AG04450 (cell line): ENCODE measurements at regions not wholly inside any gene's neighbourhood (a gene's known extent, or its start where the extent isn't known, plus 50 kb on each side); places are given as distances from the start of the nearest gene placed in this dataset.

Source experiments
- CTCF ChIA-PET: fragments of 300-600, 350-600 bp; formaldehyde crosslinking; extraction: SDS; loops from one replicate; lab custom pipeline; 2022; ENCODE audit warnings: antibody characterized with exemption, inconsistent platforms; lab: Charles Lee
- POLR2A ChIA-PET: fragments of 350-600 bp; formaldehyde crosslinking; extraction: SDS; loops from one replicate; lab custom pipeline; 2021; ENCODE audit warnings: antibody characterized with exemption, inconsistent platforms; lab: Yijun Ruan, JAX
- DNase-seq: peaks from one replicate; pipeline ENCODE4 v3.0.0-alpha.2; 2011; ENCODE audit warnings: low read depth, low spot score
- H3K27ac ChIP-seq: one replicate; pipeline ENCODE4 v1.5.1; 2012; ENCODE audit warnings: low read depth, low read length, control low read depth
- H3K27me3 ChIP-seq: one replicate; pipeline ENCODE4 v1.6.0; 2012; ENCODE audit warnings: low read length; ENCODE audit not compliant: control insufficient read depth, insufficient read depth
- H3K4me3 ChIP-seq: 2 replicates; pipeline ENCODE4 v1.5.1; 2011; ENCODE audit warnings: mild to moderate bottlenecking, low read depth, low read length, control low read depth
- H3K9me3 ChIP-seq: 2 replicates; pipeline ENCODE4 v1.5.1; 2012; ENCODE audit warnings: low read length; ENCODE audit not compliant: control insufficient read depth, insufficient read depth
- CTCF ChIP-seq: IDR thresholded peaks from 2 replicates; pipeline ENCODE4 v1.5.1; 2011; ENCODE audit warnings: low read depth, low read length, control low read depth, inconsistent platforms

- CTCF ChIA-PET = no interaction called here
- POLR2A ChIA-PET = no interaction called here
- Histone ChIP-seq H3K9me3 (no peaks in the 10 kb centered on the region), H3K27me3 (no peaks in the 10 kb centered on the region), H3K4me3 (no peak overlapping the region), H3K27ac (no peak overlapping the region)
- TF ChIP-seq CTCF = no peak
- no peak for DNase-seq
Observed at GRCh38 chr10:44759122-44759521, 152.0 kb upstream of the TMEM72 start.

GRCh38 chr10:44760513-44760912 lies 150.6 kb upstream of the TMEM72 start:
- TF ChIP-seq CTCF = no peak
- H3K27me3 ChIP-seq = no peaks in the 10 kb centered on the region
- H3K27ac ChIP-seq = no peak overlapping the region
- no peak for DNase-seq
- no peaks in the 10 kb centered on the region for H3K9me3 ChIP-seq
- H3K4me3 ChIP-seq = no peak overlapping the region
- POLR2A ChIA-PET = no interaction called here
- CTCF ChIA-PET = no interaction called here

GRCh38 chr10:44761076-44761475 lies 150.1 kb upstream of the TMEM72 start:
- POLR2A ChIA-PET = no interaction called here
- DNase-seq = no peak
- H3K4me3 ChIP-seq = no peak overlapping the region
- H3K9me3 ChIP-seq = no peaks in the 10 kb centered on the region; the same call in 1 of the 2 replicates
- CTCF ChIA-PET = no interaction called here
- no peaks in the 10 kb centered on the region for H3K27me3 ChIP-seq
- no peak for TF ChIP-seq CTCF
- no peak overlapping the region for H3K27ac ChIP-seq

- DNase-seq = no peak
- H3K27me3 ChIP-seq = no peaks in the 10 kb centered on the region
- H3K27ac ChIP-seq = no peak overlapping the region
- no peak overlapping the region for H3K4me3 ChIP-seq
- CTCF ChIA-PET = no interaction called here
- no peak for TF ChIP-seq CTCF
- POLR2A ChIA-PET = no interaction called here
- no peaks in the 10 kb centered on the region; the same call in 1 of the 2 replicates for H3K9me3 ChIP-seq
Observed at GRCh38 chr10:44763331-44763730, 147.8 kb upstream of the TMEM72 start.

- POLR2A ChIA-PET = no interaction called here
- no peak for TF ChIP-seq CTCF
Observed at GRCh38 chr10:44765299-44765698, 145.8 kb upstream of the TMEM72 start.

More at GRCh38 chr10:44765299-44765698, 145.8 kb upstream of the TMEM72 start:
- Histone ChIP-seq H3K9me3 (no peaks in the 10 kb centered on the region; the same call in 1 of the 2 replicates), H3K4me3 (no peak overlapping the region), H3K27ac (no peak overlapping the region), H3K27me3 (no peaks in the 10 kb centered on the region)
- no peak for DNase-seq
- CTCF ChIA-PET = no interaction called here
